DND-41 (cell line): ENCODE measurements at regions not wholly inside any gene's neighbourhood (a gene's known extent, or its start where the extent isn't known, plus 50 kb on each side); places are given as distances from the start of the nearest gene placed in this dataset.
"Not testable (repeated sequence)": the region's sequence is repeated elsewhere in the genome, so short reads cannot be mapped to it uniquely, and the experiment has no call there.

Experiments used
- EZH2 ChIP-seq: IDR thresholded peaks from 3 replicates; pipeline ENCODE4 v1.6.1; 2012; ENCODE audit warnings: borderline replicate concordance, low read depth, mild to moderate bottlenecking, moderate library complexity, low read length, inconsistent platforms; ENCODE audit not compliant: severe bottlenecking
- TF ChIP-seq, protein P1 (sequence below): IDR thresholded peaks from 2 replicates; pipeline ENCODE4 v1.5.1; 2012; ENCODE audit warnings: borderline replicate concordance, low read length, moderate library complexity, mild to moderate bottlenecking; ENCODE audit not compliant: poor library complexity, severe bottlenecking; ENCODE audit errors: extremely low read depth

DNA sequence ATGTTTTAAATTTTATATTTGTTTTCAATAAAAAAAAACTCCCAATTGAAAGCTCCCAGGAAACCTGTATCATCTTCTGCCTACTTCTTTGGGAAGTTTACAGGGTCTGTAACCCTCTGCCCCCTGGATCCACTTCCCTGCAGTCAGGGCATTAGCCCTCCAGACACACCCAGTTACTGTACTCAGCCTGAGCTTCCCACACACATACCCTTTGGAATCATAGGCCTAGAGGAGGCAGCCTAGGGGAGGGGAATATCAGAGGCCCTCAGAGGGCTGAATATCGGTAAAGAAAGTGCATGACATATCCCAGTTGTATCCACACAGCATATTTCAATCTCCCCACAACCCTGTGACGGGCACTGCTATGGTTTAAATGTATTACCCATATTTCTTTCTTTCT is 56.2 kb upstream of the TFPI start:
- TF ChIP-seq, protein P1, sequence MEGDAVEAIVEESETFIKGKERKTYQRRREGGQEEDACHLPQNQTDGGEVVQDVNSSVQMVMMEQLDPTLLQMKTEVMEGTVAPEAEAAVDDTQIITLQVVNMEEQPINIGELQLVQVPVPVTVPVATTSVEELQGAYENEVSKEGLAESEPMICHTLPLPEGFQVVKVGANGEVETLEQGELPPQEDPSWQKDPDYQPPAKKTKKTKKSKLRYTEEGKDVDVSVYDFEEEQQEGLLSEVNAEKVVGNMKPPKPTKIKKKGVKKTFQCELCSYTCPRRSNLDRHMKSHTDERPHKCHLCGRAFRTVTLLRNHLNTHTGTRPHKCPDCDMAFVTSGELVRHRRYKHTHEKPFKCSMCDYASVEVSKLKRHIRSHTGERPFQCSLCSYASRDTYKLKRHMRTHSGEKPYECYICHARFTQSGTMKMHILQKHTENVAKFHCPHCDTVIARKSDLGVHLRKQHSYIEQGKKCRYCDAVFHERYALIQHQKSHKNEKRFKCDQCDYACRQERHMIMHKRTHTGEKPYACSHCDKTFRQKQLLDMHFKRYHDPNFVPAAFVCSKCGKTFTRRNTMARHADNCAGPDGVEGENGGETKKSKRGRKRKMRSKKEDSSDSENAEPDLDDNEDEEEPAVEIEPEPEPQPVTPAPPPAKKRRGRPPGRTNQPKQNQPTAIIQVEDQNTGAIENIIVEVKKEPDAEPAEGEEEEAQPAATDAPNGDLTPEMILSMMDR = not testable (repeated sequence)
- TF ChIP-seq EZH2 = not testable (repeated sequence)
